Lower leg skin (tissue), 4 donors: ENCODE measurements at regions not wholly inside any gene's neighbourhood (a gene's known extent, or its start where the extent isn't known, plus 50 kb on each side); places are given as distances from the start of the nearest gene placed in this dataset.
"Not testable (repeated sequence)": the region's sequence is repeated elsewhere in the genome, so short reads cannot be mapped to it uniquely, and the experiment has no call there.

Experiments
- DNase-seq, 2 donors: peaks; one replicate each; pipeline ENCODE4 v3.0.0-alpha.2; 2019; ENCODE audit warnings: low spot score in 2 of 2
- H3K4me3 ChIP-seq: fragments of 200-600 bp; sonication (generic); 2 replicates; pipeline ENCODE4 v1.5.1; 2017; ENCODE audit warnings: mild to moderate bottlenecking, low read depth; ENCODE audit not compliant: poor library complexity, severe bottlenecking
- POLR2A ChIP-seq, 2 donors: fragments of 450-650 bp; IDR thresholded peaks; one replicate each; pipeline ENCODE4 v1.6.1; 2016 to 2017; ENCODE audit warnings: antibody characterized with exemption in 2 of 2, mild to moderate bottlenecking in 1 of 2, moderate library complexity in 1 of 2
- WGBS, 2 donors: methylation state at CpG; one replicate each; pipeline ENCODE4 v1.1.5; 2018; 5-methylcytosine and 5-hydroxymethylcytosine counted together
- intact Hi-C: fragments of 100-400 bp; cut with DNase I; formaldehyde crosslinking; loops from one replicate; pipeline ENCODE4 v1.15.0; 2023; ENCODE audit warnings: low total_unique reads
- TF ChIP-seq, protein P1 (sequence below), 3 donors: fragments of 450-650 bp; IDR thresholded peaks; one replicate each; pipeline ENCODE4 v1.5.1; 2016; ENCODE audit warnings: antibody characterized with exemption in 3 of 3, mild to moderate bottlenecking in 3 of 3, moderate library complexity in 2 of 3

DNA sequence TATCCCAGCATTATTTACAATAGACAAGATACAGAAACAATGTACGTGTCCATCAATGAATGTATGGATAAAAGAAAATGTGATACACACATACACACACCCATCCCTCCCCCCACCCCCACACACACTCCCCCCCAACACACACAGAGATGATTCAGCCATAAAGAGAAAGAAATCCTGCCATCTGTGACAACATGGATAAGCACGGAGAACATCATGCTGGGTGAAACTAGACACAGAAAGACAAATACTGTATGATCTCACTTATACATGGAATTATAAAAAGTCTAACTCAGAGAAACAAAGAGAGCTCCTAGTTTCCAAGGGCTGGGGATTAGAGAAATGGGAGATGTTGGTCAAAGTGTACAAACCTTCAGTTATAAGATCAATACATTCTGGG lies 104.8 kb upstream of the LY86 start:
- H3K4me3 ChIP-seq: no peak overlapping the region
- DNase-seq: no peak
- intact Hi-C loops: no loop called here
- no peak for TF ChIP-seq POLR2A (IDR thresholded peaks at IDR 0.05)
- TF ChIP-seq, protein P1, sequence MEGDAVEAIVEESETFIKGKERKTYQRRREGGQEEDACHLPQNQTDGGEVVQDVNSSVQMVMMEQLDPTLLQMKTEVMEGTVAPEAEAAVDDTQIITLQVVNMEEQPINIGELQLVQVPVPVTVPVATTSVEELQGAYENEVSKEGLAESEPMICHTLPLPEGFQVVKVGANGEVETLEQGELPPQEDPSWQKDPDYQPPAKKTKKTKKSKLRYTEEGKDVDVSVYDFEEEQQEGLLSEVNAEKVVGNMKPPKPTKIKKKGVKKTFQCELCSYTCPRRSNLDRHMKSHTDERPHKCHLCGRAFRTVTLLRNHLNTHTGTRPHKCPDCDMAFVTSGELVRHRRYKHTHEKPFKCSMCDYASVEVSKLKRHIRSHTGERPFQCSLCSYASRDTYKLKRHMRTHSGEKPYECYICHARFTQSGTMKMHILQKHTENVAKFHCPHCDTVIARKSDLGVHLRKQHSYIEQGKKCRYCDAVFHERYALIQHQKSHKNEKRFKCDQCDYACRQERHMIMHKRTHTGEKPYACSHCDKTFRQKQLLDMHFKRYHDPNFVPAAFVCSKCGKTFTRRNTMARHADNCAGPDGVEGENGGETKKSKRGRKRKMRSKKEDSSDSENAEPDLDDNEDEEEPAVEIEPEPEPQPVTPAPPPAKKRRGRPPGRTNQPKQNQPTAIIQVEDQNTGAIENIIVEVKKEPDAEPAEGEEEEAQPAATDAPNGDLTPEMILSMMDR (IDR thresholded peaks at IDR 0.05): no peak
- WGBS, 2 donors: 74 to 90% methylated on average over 2 of the region's 2 CpGs

DNA sequence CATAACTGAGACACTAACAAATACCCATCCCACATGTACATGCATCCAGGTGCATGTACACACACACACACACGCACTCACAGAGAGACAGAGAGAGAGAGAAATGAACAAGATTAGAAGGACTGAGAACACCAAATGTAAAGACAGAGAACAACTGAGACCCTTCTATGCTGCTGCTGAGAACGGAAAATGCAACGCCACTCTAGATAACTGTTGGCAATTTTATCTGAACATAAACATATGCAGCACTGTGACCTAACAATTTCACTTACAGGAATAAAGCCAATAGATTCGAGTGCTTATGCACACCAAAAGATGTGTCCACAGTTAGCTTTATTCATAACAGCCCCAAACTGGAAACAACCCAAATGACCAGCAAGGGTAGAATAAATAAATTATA lies 103.8 kb upstream of the LY86 start:
- DNase-seq: no peak
- 80 to 81% methylated on average over 4 of the region's 4 CpGs for WGBS, 2 donors
- TF ChIP-seq, protein P1 (IDR thresholded peaks at IDR 0.05): no peak
- no peak for TF ChIP-seq POLR2A (IDR thresholded peaks at IDR 0.05)
- intact Hi-C loops: no loop called here
- no peak overlapping the region for H3K4me3 ChIP-seq

DNA sequence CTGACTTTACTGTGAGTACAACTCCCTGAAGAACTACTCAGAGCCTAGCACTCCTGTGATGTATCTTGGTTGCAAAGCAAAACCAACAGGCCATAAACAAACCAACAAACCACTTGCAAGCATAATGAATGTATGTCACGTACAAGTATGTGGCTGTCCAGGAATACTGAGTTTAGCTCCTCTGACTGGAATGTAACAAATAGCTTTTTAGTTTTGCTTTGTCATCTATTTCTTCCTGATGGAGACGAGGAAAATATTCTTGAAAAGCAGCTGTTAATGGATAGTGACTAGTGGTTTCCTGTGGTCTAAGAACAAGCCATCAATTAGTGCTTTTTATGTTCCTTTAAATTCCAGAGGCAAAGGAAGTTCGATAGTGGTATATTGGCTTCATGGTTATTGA lies 101.9 kb upstream of the LY86 start:
- H3K4me3 ChIP-seq: no peak overlapping the region
- no peak for TF ChIP-seq POLR2A (IDR thresholded peaks at IDR 0.05)
- TF ChIP-seq, protein P1 (IDR thresholded peaks at IDR 0.05): no peak
- intact Hi-C loops: no loop called here
- WGBS, 2 donors: 61 to 65% methylated on average over 3 of the region's 3 CpGs
- no peak for DNase-seq

DNA sequence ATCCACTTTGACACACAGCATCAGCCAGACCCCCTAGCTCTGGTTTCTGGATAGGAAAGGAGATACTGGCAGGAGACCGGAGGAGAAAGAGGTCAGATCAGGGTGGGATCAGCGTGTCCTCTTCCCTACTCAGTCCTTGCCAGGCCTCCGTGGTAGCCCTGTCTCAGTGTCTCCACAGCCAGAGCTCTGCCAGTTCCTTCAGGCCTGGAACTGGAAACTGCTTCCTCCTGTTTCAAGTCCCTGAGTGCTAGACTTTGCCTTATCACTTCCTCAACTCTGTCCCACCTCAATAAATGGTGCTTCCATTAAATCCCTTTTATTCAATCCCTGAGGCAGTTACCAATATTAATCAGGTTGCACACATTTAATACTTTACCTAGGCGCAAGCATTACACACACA lies 96.8 kb upstream of the LY86 start:
- intact Hi-C loops: no loop called here
- DNase-seq: no peak
- H3K4me3 ChIP-seq: no peak overlapping the region
- no peak for TF ChIP-seq POLR2A (IDR thresholded peaks at IDR 0.05)
- TF ChIP-seq, protein P1 (IDR thresholded peaks at IDR 0.05): no peak
- 68 to 78% methylated on average over 4 of the region's 4 CpGs for WGBS, 2 donors

DNA sequence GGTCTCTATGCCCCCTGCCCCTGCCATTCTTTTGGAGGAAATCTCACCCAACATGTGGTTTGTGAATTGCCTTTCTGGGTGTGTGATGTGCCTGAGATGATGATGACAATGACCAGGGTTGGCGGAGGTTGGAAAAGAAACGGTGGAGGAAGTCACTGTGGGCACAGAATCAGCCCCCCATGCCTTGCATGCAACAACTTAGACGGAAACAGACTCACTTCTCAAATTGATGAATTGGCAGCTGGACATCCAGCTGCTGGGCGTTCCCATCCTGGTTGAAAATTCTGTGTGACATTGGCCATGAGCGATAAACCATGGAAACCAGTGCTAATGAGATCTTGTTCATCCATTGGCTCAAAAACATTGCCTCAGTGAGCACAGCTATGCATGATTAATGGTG lies 95.8 kb upstream of the LY86 start:
- TF ChIP-seq, protein P1 (IDR thresholded peaks at IDR 0.05): no peak
- TF ChIP-seq POLR2A (IDR thresholded peaks at IDR 0.05): no peak
- WGBS, 2 donors: 73 to 87% methylated on average over 5 of the region's 5 CpGs
- intact Hi-C loops: no loop called here
- no peak overlapping the region for H3K4me3 ChIP-seq
- no peak for DNase-seq

DNA sequence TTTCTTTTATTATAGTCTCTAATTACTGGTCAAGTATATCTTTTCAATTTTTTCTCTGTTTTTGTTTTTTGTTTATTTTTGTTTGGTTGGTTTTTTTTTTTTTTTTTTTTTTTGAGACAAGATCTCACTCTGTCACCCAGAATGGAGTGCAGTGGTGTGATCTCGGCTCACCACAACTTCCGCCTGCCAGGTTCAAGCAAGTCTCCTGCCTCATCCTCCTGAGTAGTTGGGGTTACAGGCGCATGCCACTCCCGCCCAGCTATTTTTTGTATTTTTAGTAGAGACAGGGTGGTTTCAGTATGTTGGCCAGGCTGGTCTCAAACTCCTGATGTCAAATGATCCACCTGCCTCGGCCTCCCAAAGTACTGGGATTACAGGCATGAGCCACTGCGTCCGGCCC lies 94.4 kb upstream of the LY86 start:
- H3K4me3 ChIP-seq, intact Hi-C loops, DNase-seq: not testable (repeated sequence)
- 88 to 95% methylated on average over 7 of the region's 7 CpGs for WGBS, 2 donors
